CD14-positive monocyte (primary cell): ENCODE measurements at regions not wholly inside any gene's neighbourhood (a gene's known extent, or its start where the extent isn't known, plus 50 kb on each side); places are given as distances from the start of the nearest gene placed in this dataset.

Source experiments
- DNase-seq, 3 donors: peaks; one replicate each; pipeline ENCODE4 v3.0.0-alpha.2; 2011 to 2022
- H2AFZ ChIP-seq: 2 replicates; pipeline ENCODE4 v1.6.0; 2012; ENCODE audit warnings: mild to moderate bottlenecking, low read depth, low read length, inconsistent platforms; ENCODE audit not compliant: insufficient read depth, poor library complexity, severe bottlenecking
- H3K27ac ChIP-seq, 2 donors: 1 replicate in 1 of 2; 2 replicates in 1 of 2; pipeline ENCODE4 v1.5.1; 2012 to 2013; ENCODE audit warnings: low read length in 2 of 2, control low read depth in 1 of 2, inconsistent platforms in 1 of 2, low read depth in 1 of 2, mild to moderate bottlenecking in 1 of 2
- H3K27me3 ChIP-seq, 2 donors: one replicate each; pipeline versions ENCODE4 v1.6.0 to v1.6.1; 2011 to 2013; ENCODE audit warnings: low read length in 2 of 2; ENCODE audit not compliant: control insufficient read depth in 2 of 2, insufficient read depth in 2 of 2
- H3K36me3 ChIP-seq, 2 donors: replicated peaks in 1 of 2; 1 replicate in 1 of 2; 2 replicates in 1 of 2; pipeline versions ENCODE4 v1.5.1 to v1.6.1; 2012 to 2013; ENCODE audit warnings: low read length in 2 of 2, control low read depth in 1 of 2, inconsistent platforms in 1 of 2, mild to moderate bottlenecking in 1 of 2; ENCODE audit not compliant: insufficient read depth in 2 of 2, control insufficient read depth in 1 of 2
- H3K4me1 ChIP-seq, 2 donors: 1 replicate in 1 of 2; 2 replicates in 1 of 2; pipeline versions ENCODE4 v1.5.1 to v1.6.1; 2012 to 2013; ENCODE audit warnings: low read length in 2 of 2, control low read depth in 1 of 2, inconsistent platforms in 1 of 2, mild to moderate bottlenecking in 1 of 2, moderate library complexity in 1 of 2; ENCODE audit not compliant: insufficient read depth in 2 of 2, control insufficient read depth in 1 of 2
- H3K4me2 ChIP-seq: replicated peaks from 2 replicates; pipeline ENCODE3; 2012; ENCODE audit warnings: low read length, moderate library complexity, mild to moderate bottlenecking; ENCODE audit not compliant: poor library complexity, severe bottlenecking; ENCODE audit errors: extremely low read depth
- H3K4me3 ChIP-seq, 3 experiments: fragments of 200-600 bp in 1 of 3; sonication (generic) in 1 of 3; replicated peaks in 1 of 3; 1 replicate in 2 of 3; 2 replicates in 1 of 3; pipeline ENCODE4 v1.5.1; 2011 to 2013; ENCODE audit warnings: low read length in 3 of 3, mild to moderate bottlenecking in 3 of 3, control low read depth in 2 of 3, low read depth in 2 of 3, inconsistent platforms in 1 of 3, moderate library complexity in 1 of 3
- H3K79me2 ChIP-seq: 2 replicates; pipeline ENCODE4 v1.6.0; 2012; ENCODE audit warnings: mild to moderate bottlenecking, control low read depth, inconsistent platforms, low read length, moderate library complexity; ENCODE audit not compliant: insufficient read depth
- H3K9ac ChIP-seq: 2 replicates; pipeline ENCODE4 v1.6.0; 2017; ENCODE audit warnings: low read length, mild to moderate bottlenecking; ENCODE audit not compliant: insufficient read depth, poor library complexity, severe bottlenecking
- H3K9me3 ChIP-seq, 2 donors: replicated peaks in 1 of 2; 1 replicate in 1 of 2; 2 replicates in 1 of 2; pipeline versions ENCODE4 v1.5.1 to v1.6.1; 2012 to 2013; ENCODE audit warnings: low read length in 2 of 2, control low read depth in 1 of 2; ENCODE audit not compliant: control insufficient read depth in 1 of 2, insufficient read depth in 1 of 2
- H4K20me1 ChIP-seq: 2 replicates; pipeline ENCODE4 v1.6.0; 2012; ENCODE audit warnings: mild to moderate bottlenecking, low read length, control low read depth, moderate library complexity; ENCODE audit not compliant: insufficient read depth
- H3K27ac Mint-ChIP-seq, 7 donors: one replicate each; pipeline ENCODE4 v1.8.0; 2020; ENCODE audit warnings: mild to moderate bottlenecking in 7 of 7, mixed read lengths in 7 of 7, moderate library complexity in 6 of 7, inconsistent platforms in 2 of 7
- H3K27me3 Mint-ChIP-seq, 3 donors: one replicate each; pipeline ENCODE4 v1.8.0; 2021 to 2022; ENCODE audit warnings: low read depth in 3 of 3, mild to moderate bottlenecking in 3 of 3, mixed read lengths in 3 of 3, moderate library complexity in 3 of 3, inconsistent platforms in 1 of 3
- H3K36me3 Mint-ChIP-seq, 2 donors: one replicate each; pipeline ENCODE4 v1.8.0; 2020; ENCODE audit warnings: mixed read lengths in 2 of 2, inconsistent platforms in 1 of 2, mild to moderate bottlenecking in 1 of 2
- H3K4me1 Mint-ChIP-seq: one replicate; pipeline ENCODE4 v1.8.0; 2020; ENCODE audit warnings: mild to moderate bottlenecking, mixed read lengths
- H3K4me3 Mint-ChIP-seq, 2 donors: one replicate each; pipeline ENCODE4 v1.8.0; 2020; ENCODE audit warnings: mild to moderate bottlenecking in 2 of 2, mixed read lengths in 2 of 2, moderate library complexity in 1 of 2
- H3K9me3 Mint-ChIP-seq, 7 donors: one replicate each; pipeline ENCODE4 v1.8.0; 2020 to 2022; ENCODE audit warnings: mixed read lengths in 7 of 7, mild to moderate bottlenecking in 6 of 7, moderate library complexity in 6 of 7, inconsistent platforms in 2 of 7
- CTCF ChIP-seq: fragments of 200-600 bp; IDR thresholded peaks from one replicate; pipeline ENCODE4 v1.8.0; 2022; ENCODE audit warnings: antibody characterized with exemption, mild to moderate bottlenecking
- WGBS: methylation state at CpG from one replicate; pipeline ENCODE4 v1.1.5; 2013; ENCODE audit warnings: missing lambda C conversion rate; ENCODE audit not compliant: insufficient coverage; 5-methylcytosine and 5-hydroxymethylcytosine counted together
- intact Hi-C, 2 donors: fragments of 100-400 bp; cut with micrococcal nuclease; formaldehyde crosslinking; loops; one replicate each; pipeline versions ENCODE4 v1.15.0 to v1.15.1; 2023

DNA sequence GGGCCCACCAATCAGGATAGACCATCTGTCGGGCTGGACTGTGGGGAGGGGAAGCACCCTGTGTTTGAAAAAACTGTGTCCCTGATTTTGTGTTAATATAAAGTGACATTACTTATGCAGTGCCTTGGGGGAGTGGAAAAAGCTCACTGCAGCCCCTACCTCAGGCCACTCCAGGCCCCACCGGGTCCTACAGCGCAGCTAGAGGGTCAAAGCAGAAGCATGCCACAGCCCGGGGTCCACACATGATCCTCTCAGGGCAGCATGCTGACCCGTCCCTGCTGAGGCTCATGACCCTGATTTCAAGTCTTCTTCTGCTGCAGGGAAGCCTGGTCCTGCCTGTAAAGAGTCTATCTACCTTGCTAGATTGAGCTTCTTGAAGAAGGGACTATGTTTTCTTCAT is 133.0 kb upstream of the PLCB4 start:
- Histone ChIP-seq H4K20me1 (no peaks in the 10 kb centered on the region), H3K4me3 (no peak overlapping the region), H3K4me1 (no peaks in the 10 kb centered on the region), H3K36me3 (no peaks in the 10 kb centered on the region), H3K9ac (no peak overlapping the region), H3K27ac (no peak overlapping the region), H2AFZ (no peak overlapping the region), H3K27me3 (no peaks in the 10 kb centered on the region), H3K4me2 (no peak overlapping the region), H3K79me2 (no peaks in the 10 kb centered on the region), H3K9me3 (no peaks in the 10 kb centered on the region)
- Mint-ChIP-seq H3K9me3 (peaks cover 0 to 7% (median 0%) of the 10 kb centered on the region in 7 donors), H3K4me1 (no peaks in the 10 kb centered on the region), H3K27me3 (peaks cover 0 to 3% (median 2%) of the 10 kb centered on the region in 3 donors), H3K36me3 (no peaks in the 10 kb centered on the region), H3K4me3 (no peak overlapping the region), H3K27ac (no peak overlapping the region)
- intact Hi-C loops = no loop called here
- WGBS = 98% methylated on average over 4 of the region's 5 CpGs
- no peak for DNase-seq
- TF ChIP-seq CTCF = no peak

DNA sequence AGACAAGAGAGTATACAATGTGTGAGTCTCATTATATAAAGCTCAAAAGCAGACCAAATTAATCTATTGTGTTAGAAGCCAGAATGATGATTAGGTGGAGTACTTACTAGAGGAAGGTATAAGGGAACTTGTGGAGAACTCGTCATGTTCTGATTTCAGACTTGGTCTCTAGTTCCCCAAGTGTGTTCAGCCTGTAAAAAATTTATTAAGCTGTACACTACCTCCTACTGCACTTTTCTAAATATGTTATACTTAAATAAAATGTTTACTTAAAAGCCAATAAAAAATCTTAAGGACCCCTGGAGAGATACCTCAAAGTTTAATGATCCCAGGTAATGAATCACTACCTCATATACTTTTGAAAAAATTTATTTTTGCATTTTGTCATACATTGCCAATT is 130.4 kb upstream of the PLCB4 start:
- Histone ChIP-seq H3K27ac (no peak overlapping the region), H3K27me3 (no peaks in the 10 kb centered on the region), H4K20me1 (no peaks in the 10 kb centered on the region), H3K9me3 (no peaks in the 10 kb centered on the region), H3K4me3 (no peak overlapping the region), H3K4me1 (no peaks in the 10 kb centered on the region), H3K36me3 (no peaks in the 10 kb centered on the region), H3K4me2 (no peak overlapping the region), H3K9ac (no peak overlapping the region), H3K79me2 (no peaks in the 10 kb centered on the region), H2AFZ (no peak overlapping the region)
- peaks cover 0 to 7% (median 0%) of the 10 kb centered on the region in 7 donors for H3K9me3 Mint-ChIP-seq
- no peaks in the 10 kb centered on the region for H3K36me3 Mint-ChIP-seq
- no CpG with 5 or more reads among the region's 1 CpG for WGBS
- H3K27me3 Mint-ChIP-seq = peaks cover 0 to 5% (median 2%) of the 10 kb centered on the region in 3 donors
- no peak overlapping the region for H3K4me3 Mint-ChIP-seq
- no peak for DNase-seq
- peaks cover 5% of the 10 kb centered on the region for H3K4me1 Mint-ChIP-seq
- intact Hi-C loops = no loop called here
- no peak for TF ChIP-seq CTCF
- H3K27ac Mint-ChIP-seq = no peak overlapping the region
